Peyer's patch (tissue), 4 donors: ENCODE measurements at regions not wholly inside any gene's neighbourhood (a gene's known extent, or its start where the extent isn't known, plus 50 kb on each side); places are given as distances from the start of the nearest gene placed in this dataset.

Source experiments
- CTCF ChIP-seq, 6 experiments: fragments of 450-650 bp in 4 of 6; fragments of 200-600 bp in 2 of 6; sonication (generic) in 1 of 6; IDR thresholded peaks; one replicate each; pipeline ENCODE4 v1.5.1; 2017 to 2019; ENCODE audit warnings: antibody characterized with exemption in 6 of 6, mild to moderate bottlenecking in 3 of 6, moderate library complexity in 1 of 6
- POLR2A ChIP-seq, 2 donors: fragments of 450-650 bp; IDR thresholded peaks; one replicate each; pipeline ENCODE4 v1.5.1; 2017; ENCODE audit warnings: antibody characterized with exemption in 2 of 2, mild to moderate bottlenecking in 2 of 2, moderate library complexity in 2 of 2

- TF ChIP-seq CTCF (IDR thresholded peaks at IDR 0.05) (no peak), POLR2A (IDR thresholded peaks at IDR 0.05) (no peak)
These were observed 287.3 kb upstream of the NCKAP5 start for GRCh38 chr2:133855526-133855925.
